ENCODE measurements at regions not wholly inside any gene's neighbourhood (a gene's known extent, or its start where the extent isn't known, plus 50 kb on each side); places are given as distances from the start of the nearest gene placed in this dataset.
"Not testable (repeated sequence)": the region's sequence is repeated elsewhere in the genome, so short reads cannot be mapped to it uniquely, and the experiment has no call there.

GRCh38 chr6:128704601-128705000 lies 178.3 kb upstream of the LAMA2 start:
- DNase-seq, result no peak
- Histone ChIP-seq H3K27me3 (ENCODE audit: insufficient read depth, low read length, poor library complexity) (no peaks in the 10 kb centered on the region), H3K36me3 (ENCODE audit: insufficient read depth, low read length) (no peaks in the 10 kb centered on the region), H3K4me3 (ENCODE audit: low read depth in 1 of 2, low read length in 2 of 2) (no peak overlapping the region), H3K9ac (ENCODE audit: low read depth, low read length) (no peak overlapping the region), H3K9me3 (ENCODE audit: insufficient read depth, low read length, severe bottlenecking) (no peaks in the 10 kb centered on the region), H3K4me1 (ENCODE audit: insufficient read depth, low read length) (no peaks in the 10 kb centered on the region), H3K27ac (ENCODE audit: low read length) (no peak overlapping the region), H3K79me2 (ENCODE audit: insufficient read depth, low read length) (no peaks in the 10 kb centered on the region), H2AFZ (ENCODE audit: low read depth, low read length) (no peak overlapping the region), H3K4me2 (ENCODE audit: insufficient read depth, low read length) (no peak overlapping the region), H4K20me1 (ENCODE audit: insufficient read depth, low read length) (no peaks in the 10 kb centered on the region)
- TF ChIP-seq EZH2 (IDR thresholded peaks at IDR 0.05; ENCODE audit: borderline replicate concordance, low read depth, low read length, severe bottlenecking), result no peak
- TF ChIP-seq CTCF (IDR thresholded peaks at IDR 0.05; ENCODE audit: borderline replicate concordance, extremely low read depth, low read length, poor library complexity, severe bottlenecking), result no peak
- no peak for ATAC-seq (ENCODE audit: insufficient read depth, low read depth)

- not testable (repeated sequence) for DNase-seq; H3K4me1 ChIP-seq (ENCODE audit: insufficient read depth, low read length); H3K4me2 ChIP-seq (ENCODE audit: insufficient read depth, low read length); H3K4me3 ChIP-seq (ENCODE audit: low read depth in 1 of 2, low read length in 2 of 2); H3K27ac ChIP-seq (ENCODE audit: low read length); H2AFZ ChIP-seq (ENCODE audit: low read depth, low read length); H3K9ac ChIP-seq (ENCODE audit: low read depth, low read length); H3K27me3 ChIP-seq (ENCODE audit: insufficient read depth, low read length, poor library complexity); H4K20me1 ChIP-seq (ENCODE audit: insufficient read depth, low read length); H3K79me2 ChIP-seq (ENCODE audit: insufficient read depth, low read length); ATAC-seq (ENCODE audit: insufficient read depth, low read depth); H3K36me3 ChIP-seq (ENCODE audit: insufficient read depth, low read length); H3K9me3 ChIP-seq (ENCODE audit: insufficient read depth, low read length, severe bottlenecking)
These were observed 179.1 kb upstream of the LAMA2 start for GRCh38 chr6:128703794-128704193.

- no peak for ATAC-seq (ENCODE audit: insufficient read depth, low read depth)
- Histone ChIP-seq H3K4me3 (ENCODE audit: low read depth in 1 of 2, low read length in 2 of 2) (no peak overlapping the region), H3K9ac (ENCODE audit: low read depth, low read length) (no peak overlapping the region), H3K27ac (ENCODE audit: low read length) (no peak overlapping the region), H3K36me3 (ENCODE audit: insufficient read depth, low read length) (no peaks in the 10 kb centered on the region), H4K20me1 (ENCODE audit: insufficient read depth, low read length) (no peaks in the 10 kb centered on the region), H3K27me3 (ENCODE audit: insufficient read depth, low read length, poor library complexity) (no peaks in the 10 kb centered on the region), H3K4me1 (ENCODE audit: insufficient read depth, low read length) (no peaks in the 10 kb centered on the region), H2AFZ (ENCODE audit: low read depth, low read length) (no peak overlapping the region), H3K4me2 (ENCODE audit: insufficient read depth, low read length) (no peak overlapping the region), H3K9me3 (ENCODE audit: insufficient read depth, low read length, severe bottlenecking) (no peaks in the 10 kb centered on the region), H3K79me2 (ENCODE audit: insufficient read depth, low read length) (no peaks in the 10 kb centered on the region)
- no peak for DNase-seq
- TF ChIP-seq CTCF (IDR thresholded peaks at IDR 0.05; ENCODE audit: borderline replicate concordance, extremely low read depth, low read length, poor library complexity, severe bottlenecking) (no peak), EZH2 (IDR thresholded peaks at IDR 0.05; ENCODE audit: borderline replicate concordance, low read depth, low read length, severe bottlenecking) (no peak)
These were observed 176.6 kb upstream of the PTPRK start for GRCh38 chr6:128696691-128697689.

GRCh38 chr6:128694303-128695009 lies 174.1 kb upstream of the PTPRK start:
- Histone ChIP-seq H3K36me3 (ENCODE audit: insufficient read depth, low read length) (no peaks in the 10 kb centered on the region), H3K79me2 (ENCODE audit: insufficient read depth, low read length) (no peaks in the 10 kb centered on the region), H3K27me3 (ENCODE audit: insufficient read depth, low read length, poor library complexity) (no peaks in the 10 kb centered on the region), H3K4me1 (ENCODE audit: insufficient read depth, low read length) (no peaks in the 10 kb centered on the region), H3K9ac (ENCODE audit: low read depth, low read length) (no peak overlapping the region), H3K9me3 (ENCODE audit: insufficient read depth, low read length, severe bottlenecking) (no peaks in the 10 kb centered on the region), H3K4me2 (ENCODE audit: insufficient read depth, low read length) (no peak overlapping the region), H3K27ac (ENCODE audit: low read length) (no peak overlapping the region), H2AFZ (ENCODE audit: low read depth, low read length) (no peak overlapping the region), H3K4me3 (ENCODE audit: low read depth in 1 of 2, low read length in 2 of 2) (no peak overlapping the region), H4K20me1 (ENCODE audit: insufficient read depth, low read length) (no peaks in the 10 kb centered on the region)
- DNase-seq (no peak), ATAC-seq (ENCODE audit: insufficient read depth, low read depth) (no peak)
- no peak for TF ChIP-seq EZH2 (IDR thresholded peaks at IDR 0.05; ENCODE audit: borderline replicate concordance, low read depth, low read length, severe bottlenecking)
- TF ChIP-seq CTCF (IDR thresholded peaks at IDR 0.05; ENCODE audit: borderline replicate concordance, extremely low read depth, low read length, poor library complexity, severe bottlenecking), result no peak
